Transverse colon (tissue), 4 donors: ENCODE measurements at regions not wholly inside any gene's neighbourhood (a gene's known extent, or its start where the extent isn't known, plus 50 kb on each side); places are given as distances from the start of the nearest gene placed in this dataset.

ENCODE experiments used
- CTCF ChIP-seq, 5 experiments: fragments of 200-600 bp in 3 of 5; fragments of 450-650 bp in 2 of 5; sonication (generic) in 3 of 5; IDR thresholded peaks; 1 replicate in 2 of 5; 2 replicates in 3 of 5; pipeline ENCODE4 v1.5.1; 2016 to 2017; ENCODE audit warnings: antibody characterized with exemption in 5 of 5, inconsistent platforms in 3 of 5, mild to moderate bottlenecking in 2 of 5, moderate library complexity in 1 of 5
- EP300 ChIP-seq: sonication (generic); formaldehyde crosslinking; IDR thresholded peaks from one replicate; pipeline ENCODE4 v1.6.1; 2017; ENCODE audit warnings: antibody characterized with exemption, low read depth
- POLR2A ChIP-seq: fragments of 450-650 bp; IDR thresholded peaks from one replicate; pipeline ENCODE4 v1.6.1; 2016; ENCODE audit warnings: antibody characterized with exemption, mild to moderate bottlenecking, moderate library complexity
- POLR2AphosphoS5 ChIP-seq, 3 donors: sonication (generic); formaldehyde crosslinking; IDR thresholded peaks; one replicate each; pipeline ENCODE4 v1.6.1; 2016; ENCODE audit warnings: antibody characterized with exemption in 3 of 3

DNA sequence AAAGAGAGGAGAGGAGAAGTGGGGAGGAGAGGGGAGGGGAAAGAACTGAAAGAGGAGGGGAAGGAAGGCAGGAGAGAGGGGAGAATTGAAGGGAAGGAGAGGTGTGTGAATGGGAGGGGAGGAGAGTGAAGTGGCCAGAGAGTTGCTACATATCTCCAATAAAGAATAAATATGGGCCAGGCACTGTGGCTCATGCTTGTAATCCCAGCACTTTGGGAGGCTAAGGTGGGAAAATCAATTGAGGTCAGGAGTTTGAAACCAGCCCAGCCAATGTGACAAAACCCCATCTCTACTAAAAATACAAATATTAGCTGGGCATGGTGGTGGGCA is 482.4 kb downstream of the NAF1 start:
- TF ChIP-seq CTCF (IDR thresholded peaks at IDR 0.05) = no peak
- no peak for TF ChIP-seq POLR2A
- TF ChIP-seq EP300 = no peak
- no peak for TF ChIP-seq POLR2AphosphoS5 (IDR thresholded peaks at IDR 0.05)
